Activated CD4-positive, alpha-beta memory T cell treated with anti-CD3 and anti-CD28 coated beads, Interleukin-2, amount 10 ng/mL, durations not matched to agents 7 days and 5 days (primary cell): ENCODE measurements at regions not wholly inside any gene's neighbourhood (a gene's known extent, or its start where the extent isn't known, plus 50 kb on each side); places are given as distances from the start of the nearest gene placed in this dataset.

Experiments
- CTCF ChIA-PET: fragments of 350-600 bp; sonication (Branson Sonifier 250); formaldehyde crosslinking; loops from one replicate; lab custom pipeline; 2021; ENCODE audit warnings: antibody characterized with exemption, inconsistent platforms; lab: Charles Lee
- POLR2A ChIA-PET: fragments of 350-600 bp; sonication (Branson Sonifier 250); formaldehyde crosslinking; loops from one replicate; lab custom pipeline; 2021; ENCODE audit warnings: antibody characterized with exemption; lab: Charles Lee
- DNase-seq: peaks from one replicate; pipeline ENCODE4 v3.0.0-alpha.2; 2020
- H3K27ac Mint-ChIP-seq: one replicate; pipeline ENCODE4 v1.8.0; 2021; ENCODE audit warnings: mild to moderate bottlenecking, mixed read lengths
- H3K27me3 Mint-ChIP-seq: one replicate; pipeline ENCODE4 v1.8.0; 2021; ENCODE audit warnings: mixed read lengths
- H3K36me3 Mint-ChIP-seq: one replicate; pipeline ENCODE4 v1.8.0; 2021; ENCODE audit warnings: low read depth, mixed read lengths
- H3K4me1 Mint-ChIP-seq: one replicate; pipeline ENCODE4 v1.8.0; 2021; ENCODE audit warnings: mixed read lengths
- H3K4me3 Mint-ChIP-seq: one replicate; pipeline ENCODE4 v1.8.0; 2021; ENCODE audit warnings: mild to moderate bottlenecking, mixed read lengths
- H3K9me3 Mint-ChIP-seq: one replicate; pipeline ENCODE4 v1.8.0; 2021; ENCODE audit warnings: mixed read lengths

- Mint-ChIP-seq H3K4me3 (no peak overlapping the region), H3K4me1 (peaks cover 37% of the 10 kb centered on the region), H3K9me3 (peaks cover 5% of the 10 kb centered on the region), H3K27ac (no peak overlapping the region), H3K27me3 (peaks cover 2% of the 10 kb centered on the region), H3K36me3 (peaks cover 3% of the 10 kb centered on the region)
- ChIA-PET CTCF (interaction anchor here (1.2 kb wide), 1 partner anchor 164 kb away, joined by 3 read pairs; no protein-coding TSS in a partner anchor), POLR2A (no interaction called here)
- DNase-seq, result no peak
These were observed 49.9 kb upstream of the TAB2 start for GRCh38 chr6:149267513-149268043.
